GM11168 (cell line): ENCODE measurements at regions not wholly inside any gene's neighbourhood (a gene's known extent, or its start where the extent isn't known, plus 50 kb on each side); places are given as distances from the start of the nearest gene placed in this dataset.

Source experiments
- in situ Hi-C: fragments of 300-500 bp; cut with MboI; formaldehyde crosslinking; loops from one replicate; pipeline ENCODE4 v1.12.0; 2022; ENCODE audit warnings: low sequenced_read_pairs; ENCODE audit not compliant: unreplicated experiment

- in situ Hi-C loops = no loop called here
Measured at GRCh38 chr15:46672041-46672440, 1037.2 kb downstream of the SQOR start.

- in situ Hi-C loops = no loop called here
Measured at GRCh38 chr15:46676233-46677206, 1040.8 kb upstream of the SEMA6D start.

DNA sequence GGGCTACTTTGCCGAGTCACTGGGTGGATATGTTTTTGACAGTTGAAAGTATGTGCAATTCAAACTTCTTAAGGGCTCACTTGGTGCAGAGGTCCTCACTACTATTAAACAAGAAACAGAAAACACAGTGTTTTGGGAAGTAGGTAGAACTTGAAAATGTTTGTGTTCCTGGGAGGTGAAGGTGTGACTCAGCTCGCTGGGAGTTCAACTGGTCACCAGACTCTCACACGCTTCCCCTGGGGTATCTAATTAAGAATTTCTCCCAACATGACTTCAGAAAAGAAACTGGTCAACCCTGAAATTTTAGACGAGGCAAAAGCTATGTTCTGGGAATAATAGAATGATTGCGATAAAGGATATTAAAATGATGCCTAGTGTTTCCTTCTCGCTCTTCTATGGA, 1039.8 kb upstream of the SEMA6D start:
- in situ Hi-C loops = no loop called here

DNA sequence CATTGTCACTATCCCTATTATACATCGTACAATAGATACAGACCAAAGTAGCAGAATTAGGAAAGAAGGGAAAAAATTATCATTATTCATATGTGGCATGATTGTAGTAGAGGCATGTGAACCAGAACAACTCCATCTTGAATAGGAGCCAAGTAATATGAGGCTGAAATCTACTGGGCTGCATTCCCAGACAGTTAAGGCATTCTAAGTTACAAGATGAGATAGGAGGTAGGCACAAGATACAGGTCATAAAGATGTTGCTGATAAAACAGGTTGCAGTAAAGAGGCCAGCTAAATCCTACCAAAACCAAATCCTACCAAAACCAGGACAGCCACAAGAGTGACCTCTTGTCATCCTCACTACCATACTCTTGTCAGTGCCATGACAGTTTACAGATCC, 1035.4 kb upstream of the SEMA6D start:
- in situ Hi-C loops = no loop called here

DNA sequence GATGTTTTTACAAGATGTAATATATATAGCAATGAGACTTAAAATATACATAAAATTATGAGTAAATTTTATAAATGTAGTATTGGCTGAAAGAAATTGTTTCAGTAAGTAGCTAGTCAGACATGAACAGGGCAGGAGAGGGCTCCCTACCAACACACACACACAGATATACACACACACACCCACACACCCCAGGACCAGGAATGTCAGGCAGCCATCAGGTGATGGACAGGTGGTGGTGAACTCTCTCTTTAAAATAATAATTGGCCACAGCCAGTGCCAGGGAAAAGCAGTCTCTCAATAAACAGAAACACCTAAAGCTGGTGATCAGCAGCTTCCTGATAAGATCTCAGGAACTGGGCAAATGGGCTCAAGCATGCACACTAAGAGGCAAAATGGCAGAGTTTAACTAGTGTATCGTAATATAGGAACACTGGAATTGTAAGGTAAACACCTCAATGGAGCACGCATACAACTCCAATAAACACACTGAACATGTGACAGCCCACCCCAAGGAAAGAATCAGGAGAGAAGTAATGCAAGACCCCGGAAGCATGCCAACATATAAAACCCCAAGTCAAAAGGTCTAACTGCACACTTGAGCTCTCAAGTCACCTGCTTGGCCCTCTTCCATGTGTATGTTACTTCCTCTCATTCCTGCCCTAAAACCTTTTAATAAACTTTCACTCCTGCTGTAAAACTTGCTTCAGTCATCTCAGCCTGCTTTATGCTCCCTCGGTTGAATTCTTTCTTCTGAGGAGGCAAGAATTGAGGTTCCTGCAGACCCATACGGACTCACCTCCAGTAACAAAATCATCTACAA, 1034.1 kb upstream of the SEMA6D start:
- in situ Hi-C loops = no loop called here

DNA sequence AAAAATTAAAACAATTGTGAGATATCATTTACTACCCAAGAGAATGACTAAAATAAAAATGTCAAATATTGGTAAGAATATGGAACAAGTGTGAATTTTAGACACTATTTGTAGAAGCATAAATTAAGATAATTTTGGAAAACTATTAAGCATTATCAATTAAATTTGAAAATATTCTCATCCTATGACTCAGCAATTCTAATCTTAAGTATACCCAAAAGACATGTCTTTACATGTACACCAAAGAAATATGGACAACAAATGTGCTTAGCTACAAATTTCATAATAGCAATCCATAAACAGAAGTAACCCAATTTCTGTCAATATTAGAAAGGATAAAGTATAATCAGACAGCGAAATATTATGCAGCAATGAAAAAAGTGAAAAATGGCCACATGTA, 1032.2 kb upstream of the SEMA6D start:
- in situ Hi-C loops = no loop called here

DNA sequence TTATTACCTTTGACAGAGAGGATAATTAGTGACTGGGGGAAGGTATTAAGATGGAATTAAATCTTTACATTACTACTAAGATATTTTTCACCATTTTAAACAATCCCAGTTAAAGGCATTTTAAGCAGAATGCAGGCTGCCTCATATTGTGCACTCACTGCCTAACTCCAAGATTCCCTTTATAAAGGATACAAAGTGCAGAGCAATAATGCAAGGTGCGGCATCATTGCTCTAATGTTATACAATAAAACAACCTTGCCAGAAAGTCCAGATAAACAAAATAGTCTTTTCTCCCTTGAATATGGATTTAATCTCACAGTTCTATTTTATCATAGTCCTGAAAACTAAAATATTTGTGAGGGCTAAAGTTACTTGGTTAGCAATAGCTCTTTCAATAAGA, 1031.6 kb upstream of the SEMA6D start:
- in situ Hi-C loops = no loop called here

- in situ Hi-C loops = no loop called here
Measured at GRCh38 chr15:46696281-46696680, 1021.0 kb upstream of the SEMA6D start.

GRCh38 chr15:46701346-46701745, 1016.0 kb upstream of the SEMA6D start:
- in situ Hi-C loops = no loop called here

- in situ Hi-C loops = no loop called here
Measured at GRCh38 chr15:46701896-46702295, 1015.4 kb upstream of the SEMA6D start.

GRCh38 chr15:46703020-46703861, 1014.1 kb upstream of the SEMA6D start:
- in situ Hi-C loops = no loop called here

GRCh38 chr15:46703871-46704637, 1013.3 kb upstream of the SEMA6D start:
- in situ Hi-C loops = no loop called here

- in situ Hi-C loops = no loop called here
Measured at GRCh38 chr15:46707452-46707851, 1009.9 kb upstream of the SEMA6D start.

DNA sequence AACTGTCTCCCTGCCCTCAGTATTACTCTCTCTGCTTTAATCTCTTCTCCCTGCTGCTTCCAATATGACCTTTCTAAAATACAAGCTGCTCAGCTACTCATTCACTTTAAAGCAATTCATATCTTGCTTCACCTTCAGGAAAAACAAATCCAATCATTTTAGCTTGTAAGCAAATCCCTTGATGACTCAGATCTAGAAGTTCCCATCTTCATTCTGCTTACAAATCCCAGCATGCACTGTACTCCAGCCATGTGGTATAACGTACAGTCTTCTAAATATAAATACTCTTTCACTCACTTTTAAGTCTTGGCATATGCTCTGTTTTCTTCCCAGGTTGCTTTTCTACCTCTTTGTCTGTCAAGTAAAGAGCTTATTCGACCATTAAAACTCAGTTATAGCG, 1009.1 kb upstream of the SEMA6D start:
- in situ Hi-C loops = no loop called here

- in situ Hi-C loops = no loop called here
Measured at GRCh38 chr15:46709460-46710083, 1007.7 kb upstream of the SEMA6D start.

DNA sequence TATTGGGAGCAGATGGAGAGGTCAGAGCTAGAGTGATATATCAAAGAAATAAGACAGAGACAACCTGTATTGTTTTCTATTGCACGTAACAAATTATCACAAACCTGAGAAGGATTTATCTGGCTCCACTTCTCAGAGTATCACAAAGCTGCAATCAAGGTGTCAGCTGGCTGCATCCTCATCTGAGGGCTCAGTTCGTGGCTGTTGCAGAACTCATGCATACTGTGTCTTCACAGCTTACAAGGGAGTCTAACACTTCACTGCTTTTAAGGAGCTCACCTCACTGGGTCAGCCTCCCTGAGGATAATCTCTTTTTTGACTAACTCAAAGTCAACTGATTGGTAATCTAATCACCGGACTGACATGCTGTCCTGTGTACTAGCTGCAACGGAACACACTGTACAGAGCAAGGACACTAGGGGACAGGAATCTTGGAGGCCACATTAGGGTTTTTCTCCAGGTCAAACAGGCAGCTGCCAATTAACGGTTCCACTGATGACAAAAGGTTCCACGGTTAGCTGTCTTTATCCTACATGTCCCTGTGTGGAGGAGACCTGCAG, 1006.8 kb upstream of the SEMA6D start:
- in situ Hi-C loops = no loop called here

GRCh38 chr15:46713045-46713444, 1004.3 kb upstream of the SEMA6D start:
- in situ Hi-C loops = no loop called here

DNA sequence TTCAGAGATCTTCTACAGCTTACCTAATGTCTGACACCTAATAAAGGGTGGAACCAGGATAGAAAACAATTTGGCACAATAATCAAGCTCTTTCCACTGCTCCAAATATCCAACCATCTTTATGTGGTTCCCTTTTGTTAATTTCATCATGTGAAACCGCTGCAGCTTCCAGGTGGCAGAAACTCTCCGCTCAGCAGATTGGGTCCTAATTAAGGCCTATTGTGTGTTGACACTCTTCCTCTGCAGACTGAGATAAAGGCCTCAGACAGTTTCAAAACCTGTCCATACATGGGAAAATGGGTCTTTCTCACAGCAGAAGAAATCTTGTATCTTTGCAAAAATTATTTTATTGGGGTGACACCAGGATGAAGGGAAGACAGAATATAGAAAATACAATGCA, 1002.4 kb upstream of the SEMA6D start:
- in situ Hi-C loops = no loop called here

DNA sequence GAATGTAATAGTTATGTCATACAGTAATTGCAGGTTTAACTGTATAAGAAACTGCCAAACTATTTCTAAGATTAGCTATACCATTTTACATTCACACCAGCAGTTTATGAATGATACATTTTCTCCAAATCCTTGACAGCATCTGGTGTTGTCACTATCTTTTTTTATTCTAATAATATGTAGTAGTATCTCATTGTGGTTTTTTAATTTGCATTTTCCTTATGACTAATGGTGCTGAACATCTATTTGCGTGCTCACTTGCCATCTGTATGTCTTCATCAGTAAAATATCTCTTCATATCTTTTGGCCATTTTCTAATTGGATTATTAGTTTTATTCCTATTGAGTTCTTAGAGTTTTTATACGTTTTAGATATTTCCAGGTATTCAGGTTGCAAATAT, 994.0 kb upstream of the SEMA6D start:
- in situ Hi-C loops = no loop called here
